ENCODE measurements at regions not wholly inside any gene's neighbourhood (a gene's known extent, or its start where the extent isn't known, plus 50 kb on each side); places are given as distances from the start of the nearest gene placed in this dataset.

- H3K9ac ChIP-seq (ENCODE audit: extremely low read depth, insufficient read length, low read length) = no peak overlapping the region
- no peak overlapping the region for H3K27ac ChIP-seq (ENCODE audit: insufficient read length, low read depth, low read length)
- no peak overlapping the region for H3K18ac ChIP-seq (ENCODE audit: insufficient read length, low read depth, low read length)
- no peak overlapping the region for H4K91ac ChIP-seq (ENCODE audit: insufficient read length, low read depth, low read length)
- no peak overlapping the region for H3K56ac ChIP-seq (ENCODE audit: insufficient read length, low read depth, low read length)
- Mint-ChIP-seq H3K4me3 (no peak overlapping the region), H3K4me1 (peaks cover 31 to 36% of the 10 kb centered on the region in 2 experiments), H3K27me3 (ENCODE audit: low read depth) (no peaks in the 10 kb centered on the region), H3K27ac (0 out of 7 replicates have a peak overlapping the region, but pooled peaks of 1 of the 3 experiments have one; percentile 2), H3K9me3 (peaks cover 7 to 8% of the 10 kb centered on the region in 2 experiments; a peak in 3 of 5 replicates), H3K36me3 (ENCODE audit: insufficient read depth in 1 of 3, low read depth in 3 of 3) (peaks cover 7 to 21% (median 17%) of the 10 kb centered on the region in 3 experiments)
- no peaks in the 10 kb centered on the region for H3K23me2 ChIP-seq (ENCODE audit: insufficient read length, low read depth, low read length, poor library complexity, severe bottlenecking)
- H2AK5ac ChIP-seq (ENCODE audit: insufficient read length, low read length) = no peak overlapping the region
- no peak overlapping the region for H4K5ac ChIP-seq (ENCODE audit: insufficient read length, low read depth, low read length)
- peak; percentile 54 for TF ChIP-seq CTCF (conservative IDR thresholded peaks at IDR 0.05)
- no peak overlapping the region for H2BK15ac ChIP-seq (ENCODE audit: low read depth, low read length)
- no peaks in the 10 kb centered on the region for H4K20me1 ChIP-seq (ENCODE audit: control insufficient read depth, insufficient read depth, insufficient read length)
- no peaks in the 10 kb centered on the region; the same call in 1 of the 2 replicates for H3K4me1 ChIP-seq (ENCODE audit: insufficient read depth, low read length)
- no peak overlapping the region for H2BK12ac ChIP-seq (ENCODE audit: insufficient read length, low read depth, low read length)
- no peak overlapping the region for H3K4me2 ChIP-seq (ENCODE audit: insufficient read depth, insufficient read length, low read length)
- WGBS (ENCODE audit: extremely low coverage, insufficient read length, low lambda C conversion rate) = no CpG with 5 or more reads among the region's 7 CpGs
- no peak for DNase-seq
- no peak overlapping the region for H3K4ac ChIP-seq (ENCODE audit: low read depth, low read length)
- no peak overlapping the region for H2BK5ac ChIP-seq (ENCODE audit: insufficient read length, low read length)
- no peak overlapping the region for H2BK20ac ChIP-seq (ENCODE audit: low read depth, low read length, poor library complexity, severe bottlenecking)
- H2AFZ ChIP-seq (ENCODE audit: low read length) = no peak overlapping the region
- H3K27me3 ChIP-seq (ENCODE audit: insufficient read depth, low read length) = no peaks in the 10 kb centered on the region
- H4K8ac ChIP-seq (replicated peaks; ENCODE audit: insufficient read length, low read depth, low read length) = no peak overlapping the region
- H3K9me3 ChIP-seq (ENCODE audit: control insufficient read depth, low read depth, low read length) = no peaks in the 10 kb centered on the region
- 0 out of 2 replicates have a peak overlapping the region, but pooled peaks have one; percentile 31 for H3K14ac ChIP-seq (ENCODE audit: insufficient read depth, low read length)
- no peak overlapping the region for H3K23ac ChIP-seq (ENCODE audit: insufficient read length, low read depth, low read length)
- no peaks in the 10 kb centered on the region for H3K79me1 ChIP-seq (ENCODE audit: insufficient read depth, low read depth, low read length, poor library complexity, severe bottlenecking)
- no peaks in the 10 kb centered on the region for H3K79me2 ChIP-seq (ENCODE audit: insufficient read depth, low read length)
- H2BK120ac ChIP-seq (ENCODE audit: low read depth, low read length, poor library complexity, severe bottlenecking) = no peak overlapping the region
- H3T11ph ChIP-seq (ENCODE audit: low read length) = no peak overlapping the region
Measured at GRCh38 chr5:173720953-173721600, 104.6 kb upstream of the BOD1 start.

Measured in H9 (cell line).